SU-DHL-6 (cell line): ENCODE measurements at regions not wholly inside any gene's neighbourhood (a gene's known extent, or its start where the extent isn't known, plus 50 kb on each side); places are given as distances from the start of the nearest gene placed in this dataset.

Experiments
- H2AFZ ChIP-seq: fragments of 200-600 bp; sonication (generic); 2 replicates; pipeline ENCODE4 v1.6.1; 2014; ENCODE audit warnings: low read depth, mild to moderate bottlenecking, moderate library complexity, mixed read lengths, antibody characterized with exemption, low read length; ENCODE audit not compliant: severe bottlenecking
- H3F3A ChIP-seq: fragments of 200-600 bp; shearing (Covaris generic); 2 replicates; pipeline ENCODE4 v1.6.0; 2016; ENCODE audit warnings: antibody characterized with exemption, mild to moderate bottlenecking; ENCODE audit not compliant: insufficient read depth
- H3K27ac ChIP-seq: fragments of 200-600 bp; sonication (generic); 2 replicates; pipeline ENCODE4 v1.5.1; 2016; ENCODE audit warnings: low read depth, mild to moderate bottlenecking, low read length, moderate library complexity, mixed read lengths
- H3K27me3 ChIP-seq: fragments of 200-600 bp; sonication (generic), shearing (Covaris generic); 2 replicates; pipeline ENCODE4 v1.6.0; 2014; ENCODE audit warnings: mild to moderate bottlenecking, low read length
- H3K36me3 ChIP-seq: fragments of 200-600 bp; sonication (generic); 2 replicates; pipeline ENCODE4 v1.6.1; 2014; ENCODE audit warnings: mild to moderate bottlenecking, low read length, mixed read lengths
- H3K4me2 ChIP-seq: fragments of 300-600, 200-600 bp; shearing (Covaris generic), sonication (generic); 2 replicates; pipeline ENCODE4 v1.6.0; 2014; ENCODE audit warnings: low read length, low read depth, mild to moderate bottlenecking; ENCODE audit not compliant: poor library complexity, severe bottlenecking
- H3K4me3 ChIP-seq: fragments of 200-600 bp; sonication (generic); 2 replicates; pipeline ENCODE4 v1.5.1; 2014; ENCODE audit warnings: antibody characterized with exemption, low read length, mild to moderate bottlenecking, mixed read lengths; ENCODE audit not compliant: insufficient read depth, poor library complexity, severe bottlenecking
- H3K79me2 ChIP-seq: fragments of 200-600 bp; sonication (generic); 2 replicates; pipeline ENCODE4 v1.6.1; 2014; ENCODE audit warnings: mild to moderate bottlenecking, low read length, moderate library complexity; ENCODE audit not compliant: insufficient read depth
- H3K9ac ChIP-seq: fragments of 200-600 bp; sonication (generic); 2 replicates; pipeline ENCODE4 v1.7.0; 2014; ENCODE audit warnings: mild to moderate bottlenecking, low read length
- H3K9me2 ChIP-seq: fragments of 200-600 bp; sonication (generic); replicated peaks from 2 replicates; pipeline ENCODE4 v1.6.1; 2014; ENCODE audit warnings: low read length; ENCODE audit not compliant: insufficient read depth
- H3K9me3 ChIP-seq: fragments of 200-600 bp; sonication (generic); 2 replicates; pipeline ENCODE4 v1.6.1; 2014; ENCODE audit warnings: low read length, mixed read lengths; ENCODE audit not compliant: insufficient read depth
- H4K20me1 ChIP-seq: fragments of 200-600 bp; sonication (generic); 2 replicates; pipeline ENCODE4 v1.6.1; 2014; ENCODE audit warnings: low read depth, mild to moderate bottlenecking, antibody characterized with exemption, low read length, moderate library complexity, mixed read lengths
- EZH2phosphoT487 ChIP-seq: fragments of 200-600 bp; sonication (generic), shearing (Covaris generic); conservative IDR thresholded peaks from 2 replicates; pipeline ENCODE4 v1.6.1; 2018; ENCODE audit warnings: mild to moderate bottlenecking, antibody characterized with exemption, low read length, moderate library complexity, mixed read lengths
- TF ChIP-seq, protein P1 (sequence below): fragments of 200-600 bp; sonication (generic); IDR thresholded peaks from one replicate; pipeline ENCODE4 v1.5.1; 2017; ENCODE audit warnings: antibody characterized with exemption, mild to moderate bottlenecking, low read length, moderate library complexity; ENCODE audit not compliant: insufficient read depth, poor library complexity, severe bottlenecking

DNA sequence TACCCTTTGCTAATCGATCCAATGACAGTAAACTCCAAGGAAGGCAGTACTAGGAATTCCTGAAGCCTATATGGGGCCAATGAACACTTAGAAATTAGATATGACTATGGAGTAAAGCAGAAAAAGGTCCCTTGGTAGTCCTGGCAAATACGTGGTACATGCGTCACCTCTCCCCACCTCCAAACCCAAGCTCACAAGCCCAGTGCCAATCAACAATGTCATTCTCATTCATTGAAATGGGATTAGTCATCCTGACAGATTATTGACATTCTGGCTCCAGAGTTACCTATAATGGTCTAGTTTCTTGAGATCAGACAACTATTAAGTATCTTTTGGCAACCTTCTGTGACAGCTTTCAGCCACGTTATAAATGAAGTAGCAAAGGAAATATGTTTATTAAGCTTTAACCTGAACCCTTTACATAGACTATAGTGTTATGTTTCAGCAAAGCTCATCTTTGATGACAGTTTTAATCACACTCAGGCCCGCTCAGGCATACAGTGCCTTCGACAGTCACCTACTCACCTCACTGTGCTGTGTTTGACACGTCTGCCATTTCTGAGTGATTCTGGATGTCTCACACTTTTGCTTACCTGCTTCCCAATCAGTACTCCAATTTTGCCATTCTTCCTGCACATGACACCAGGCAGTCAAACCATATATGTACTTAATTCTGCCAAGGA, 69.6 kb upstream of the ADO start:
- no peaks in the 10 kb centered on the region for H3K27me3 ChIP-seq

DNA sequence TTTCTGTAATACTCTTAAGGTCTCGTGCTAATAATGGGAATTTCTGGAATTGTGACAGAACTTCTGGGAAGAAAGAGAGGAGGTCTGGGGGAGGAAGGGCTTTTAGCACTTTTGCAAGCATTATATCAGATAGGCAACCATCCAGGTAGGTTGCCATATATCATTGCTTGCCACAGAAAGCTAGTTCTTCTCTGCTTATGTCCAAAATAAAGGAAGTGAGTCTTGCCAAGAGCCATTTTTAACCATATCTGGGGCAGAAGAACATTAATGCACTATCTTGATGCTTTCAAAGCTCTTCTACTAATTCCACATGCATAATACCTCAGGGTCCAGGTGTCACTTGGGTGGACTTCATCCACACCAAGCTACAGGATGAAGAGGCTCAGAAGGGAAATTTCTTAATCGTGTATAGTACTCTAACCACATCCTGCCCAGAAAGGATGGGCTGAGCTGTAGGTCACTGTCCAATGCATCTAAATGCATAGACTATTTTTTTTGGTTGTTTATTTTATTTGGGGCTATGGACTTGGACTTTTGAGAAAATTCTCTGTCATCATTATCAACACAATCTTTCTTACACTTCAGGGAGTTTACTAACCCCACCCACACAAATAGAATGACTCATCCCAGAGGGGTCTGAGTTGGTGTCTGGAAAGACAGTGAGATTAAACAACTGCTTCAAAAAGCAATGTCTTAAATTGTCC, 68.9 kb upstream of the ADO start:
- H3K27me3 ChIP-seq: no peaks in the 10 kb centered on the region
- no peaks in the 10 kb centered on the region for H3K79me2 ChIP-seq
- no peaks in the 10 kb centered on the region for H3K36me3 ChIP-seq
- no peak overlapping the region for H3K4me3 ChIP-seq
- no peaks in the 10 kb centered on the region for H3F3A ChIP-seq
- no peaks in the 10 kb centered on the region for H3K9me2 ChIP-seq
- no peak overlapping the region for H3K27ac ChIP-seq
- no peak overlapping the region for H2AFZ ChIP-seq
- no peak overlapping the region for H3K4me2 ChIP-seq
- no peak overlapping the region for H3K9ac ChIP-seq
- H4K20me1 ChIP-seq: no peaks in the 10 kb centered on the region
- no peaks in the 10 kb centered on the region for H3K9me3 ChIP-seq
- TF ChIP-seq EZH2phosphoT487: no peak
- TF ChIP-seq, protein P1, sequence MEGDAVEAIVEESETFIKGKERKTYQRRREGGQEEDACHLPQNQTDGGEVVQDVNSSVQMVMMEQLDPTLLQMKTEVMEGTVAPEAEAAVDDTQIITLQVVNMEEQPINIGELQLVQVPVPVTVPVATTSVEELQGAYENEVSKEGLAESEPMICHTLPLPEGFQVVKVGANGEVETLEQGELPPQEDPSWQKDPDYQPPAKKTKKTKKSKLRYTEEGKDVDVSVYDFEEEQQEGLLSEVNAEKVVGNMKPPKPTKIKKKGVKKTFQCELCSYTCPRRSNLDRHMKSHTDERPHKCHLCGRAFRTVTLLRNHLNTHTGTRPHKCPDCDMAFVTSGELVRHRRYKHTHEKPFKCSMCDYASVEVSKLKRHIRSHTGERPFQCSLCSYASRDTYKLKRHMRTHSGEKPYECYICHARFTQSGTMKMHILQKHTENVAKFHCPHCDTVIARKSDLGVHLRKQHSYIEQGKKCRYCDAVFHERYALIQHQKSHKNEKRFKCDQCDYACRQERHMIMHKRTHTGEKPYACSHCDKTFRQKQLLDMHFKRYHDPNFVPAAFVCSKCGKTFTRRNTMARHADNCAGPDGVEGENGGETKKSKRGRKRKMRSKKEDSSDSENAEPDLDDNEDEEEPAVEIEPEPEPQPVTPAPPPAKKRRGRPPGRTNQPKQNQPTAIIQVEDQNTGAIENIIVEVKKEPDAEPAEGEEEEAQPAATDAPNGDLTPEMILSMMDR: no peak

More for the DNA sequence above, 69.6 kb upstream of the ADO start:
- Histone ChIP-seq H2AFZ (no peak overlapping the region), H3K4me3 (no peak overlapping the region), H3K79me2 (no peaks in the 10 kb centered on the region), H3K9me2 (no peaks in the 10 kb centered on the region), H4K20me1 (no peaks in the 10 kb centered on the region), H3F3A (no peaks in the 10 kb centered on the region), H3K27ac (no peak overlapping the region), H3K9me3 (no peaks in the 10 kb centered on the region), H3K36me3 (no peaks in the 10 kb centered on the region), H3K9ac (no peak overlapping the region), H3K4me2 (no peak overlapping the region)
- TF ChIP-seq EZH2phosphoT487: no peak
- TF ChIP-seq, protein P1: no peak

DNA sequence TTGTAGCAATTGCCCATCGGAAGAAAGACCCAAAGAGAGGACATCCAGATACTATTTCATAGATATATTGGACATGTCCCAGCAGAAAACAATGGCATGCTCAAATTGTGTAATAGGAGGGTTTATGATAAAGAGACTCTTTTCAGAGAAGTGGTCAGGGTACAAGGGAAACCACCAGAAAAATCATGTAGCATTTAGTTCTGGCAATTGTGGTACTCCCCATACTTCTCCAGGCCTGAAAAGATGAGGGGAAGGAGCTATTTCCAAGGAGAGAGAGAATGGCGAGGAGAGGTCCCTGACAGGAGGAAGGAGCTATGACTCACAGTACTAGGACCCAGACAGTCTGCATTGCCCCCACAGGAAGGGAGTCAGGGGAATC, 68.4 kb upstream of the ADO start:
- Histone ChIP-seq H3K36me3 (no peaks in the 10 kb centered on the region), H3K4me3 (no peak overlapping the region), H3K79me2 (no peaks in the 10 kb centered on the region), H3K4me2 (no peak overlapping the region), H2AFZ (no peak overlapping the region), H3K27ac (no peak overlapping the region), H3K9ac (no peak overlapping the region), H4K20me1 (no peaks in the 10 kb centered on the region), H3K27me3 (no peaks in the 10 kb centered on the region), H3K9me3 (no peaks in the 10 kb centered on the region), H3K9me2 (no peaks in the 10 kb centered on the region), H3F3A (no peaks in the 10 kb centered on the region)
- TF ChIP-seq EZH2phosphoT487: no peak
- TF ChIP-seq, protein P1: no peak
